ENCODE measurements at regions not wholly inside any gene's neighbourhood (a gene's known extent, or its start where the extent isn't known, plus 50 kb on each side); places are given as distances from the start of the nearest gene placed in this dataset.
A peak's percentile ranks its signal among the peaks of the same experiment; 100 is the strongest.

DNA sequence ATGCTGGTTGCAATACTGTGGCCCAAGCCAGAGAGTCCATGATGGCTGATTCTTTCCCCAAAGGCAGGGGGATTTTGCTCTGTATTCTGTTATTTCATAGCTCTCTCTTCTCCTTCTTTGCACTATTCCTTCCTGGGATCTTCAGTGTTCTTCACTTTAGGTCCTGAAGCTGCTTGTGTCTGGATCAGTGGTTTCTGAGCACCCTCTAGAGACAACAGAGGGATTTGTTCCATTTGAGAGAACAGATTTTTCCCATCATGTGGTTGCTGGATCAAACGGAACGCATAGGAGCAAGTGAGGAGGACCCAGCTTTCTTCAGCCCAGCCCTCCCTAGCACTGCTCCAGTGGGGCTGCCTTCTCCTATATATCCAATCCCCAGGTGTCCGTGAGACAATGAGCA lies 68.7 kb upstream of the SYN3 start:
- ChIA-PET CTCF (ENCODE audit: low intra/inter-chr PET ratio, low total read pairs) (interaction anchor here (0.6 to 1.2 kb wide), 2 partner anchors 109 to 201 kb away, joined by 3 read pairs; no protein-coding TSS in a partner anchor), POLR2A (interaction anchor here (0.6 kb wide), 1 partner anchor 9 kb away, joined by 3 read pairs; no protein-coding TSS in a partner anchor)
- no TSS peak for BruUV-seq (replicated peaks)
- no peaks in the 10 kb centered on the region for H3K9me3 ChIP-seq (ENCODE audit: low read length)
- no peak overlapping the region for H3K9ac ChIP-seq (ENCODE audit: insufficient read depth, low read depth, low read length)
- H3K79me2 ChIP-seq (ENCODE audit: insufficient read depth, low read length) = no peaks in the 10 kb centered on the region
- intact Hi-C loops (cut with micrococcal nuclease; ENCODE audit: unreplicated experiment) = loop anchor here (10.0 kb wide), 1 partner anchor 112 kb away; no protein-coding TSS in a partner anchor
- H3K4me2 ChIP-seq (ENCODE audit: low read depth, low read length) = no peak overlapping the region
- H3K36me3 ChIP-seq (replicated peaks in 1 of 2; ENCODE audit: control insufficient read depth in 1 of 2, insufficient read depth in 2 of 2, low read length in 2 of 2) = no peaks in the 10 kb centered on the region
- FAIRE-seq (no peak), DNase-seq (ENCODE audit: low spot score) (peak; percentile 39), ATAC-seq (peak; percentile 47; the same call in 2 of the 3 replicates)
- H2AFZ ChIP-seq (ENCODE audit: low read length) = no peak overlapping the region
- H3K27me3 ChIP-seq (ENCODE audit: control insufficient read depth in 1 of 2, insufficient read depth in 2 of 2, low read length in 2 of 2) = peaks cover 0 to 33% of the 10 kb centered on the region in 2 experiments; a peak in 4 of 5 replicates
- H3K4me3 ChIP-seq (replicated peaks in 1 of 3; ENCODE audit: insufficient read depth in 1 of 3, low read depth in 2 of 3, low read length in 3 of 3) = no peak overlapping the region
- H3K27ac ChIP-seq (ENCODE audit: extremely low read length, insufficient read depth, low read length) = no peak overlapping the region
- in situ Hi-C loops (cut with HindIII; ENCODE audit: extremely low pct_ligation_motif_present, low pct_unique_long_range_greater_than_20kb) = loop anchor here (5.0 kb wide), 1 partner anchor 115 kb away; no protein-coding TSS in a partner anchor
- peaks cover 18% of the 10 kb centered on the region for H3K4me1 ChIP-seq (ENCODE audit: insufficient read depth, low read length)
- WGBS (ENCODE audit: low lambda C conversion rate) = 0% methylated on average over 3 of the region's 3 CpGs
- H4K20me1 ChIP-seq (ENCODE audit: insufficient read depth, low read length) = no peaks in the 10 kb centered on the region
- TF ChIP-seq RFX1 (IDR thresholded peaks at IDR 0.05) (no peak), ZNF367 (CRISPR knock-in tag; IDR thresholded peaks at IDR 0.05; ENCODE audit: borderline replicate concordance) (no peak), ZNF12 (CRISPR knock-in tag; IDR thresholded peaks at IDR 0.05) (no peak), CTCF (CRISPR knock-in tag; IDR thresholded peaks at IDR 0.05) (peak; percentile 73), ZNF44 (CRISPR knock-in tag; IDR thresholded peaks at IDR 0.05) (no peak), RARG (CRISPR knock-in tag; IDR thresholded peaks at IDR 0.05; ENCODE audit: low read depth) (no peak), KAT7 (CRISPR knock-in tag; IDR thresholded peaks at IDR 0.05; ENCODE audit: borderline replicate concordance) (no peak), ZNF333 (CRISPR knock-in tag; IDR thresholded peaks at IDR 0.05; ENCODE audit: borderline replicate concordance) (no peak), ZNF781 (CRISPR knock-in tag; IDR thresholded peaks at IDR 0.05; ENCODE audit: borderline replicate concordance, not compliant biosample characterization) (no peak), ZNF761 (CRISPR knock-in tag; conservative IDR thresholded peaks at IDR 0.05) (no peak), ZNF740 (CRISPR knock-in tag; IDR thresholded peaks at IDR 0.05) (no peak), SATB2 (CRISPR knock-in tag; IDR thresholded peaks at IDR 0.05) (no peak), NFATC3 (CRISPR knock-in tag; IDR thresholded peaks at IDR 0.05) (no peak), SRSF9 (IDR thresholded peaks at IDR 0.05; ENCODE audit: borderline replicate concordance, insufficient read depth, low read depth, low read length, poor library complexity, severe bottlenecking) (no peak), HCFC1 (IDR thresholded peaks at IDR 0.05; ENCODE audit: low read depth, low read length) (no peak), STAG1 (CRISPR knock-in tag; IDR thresholded peaks at IDR 0.05) (peak; percentile 63), SP2 (CRISPR knock-in tag; IDR thresholded peaks at IDR 0.05) (no peak), SMC3 (IDR thresholded peaks at IDR 0.05; ENCODE audit: low read length) (0 out of 2 replicates have a peak, but pooled peaks have one; percentile 23)
- TF ChIP-seq, protein P1, sequence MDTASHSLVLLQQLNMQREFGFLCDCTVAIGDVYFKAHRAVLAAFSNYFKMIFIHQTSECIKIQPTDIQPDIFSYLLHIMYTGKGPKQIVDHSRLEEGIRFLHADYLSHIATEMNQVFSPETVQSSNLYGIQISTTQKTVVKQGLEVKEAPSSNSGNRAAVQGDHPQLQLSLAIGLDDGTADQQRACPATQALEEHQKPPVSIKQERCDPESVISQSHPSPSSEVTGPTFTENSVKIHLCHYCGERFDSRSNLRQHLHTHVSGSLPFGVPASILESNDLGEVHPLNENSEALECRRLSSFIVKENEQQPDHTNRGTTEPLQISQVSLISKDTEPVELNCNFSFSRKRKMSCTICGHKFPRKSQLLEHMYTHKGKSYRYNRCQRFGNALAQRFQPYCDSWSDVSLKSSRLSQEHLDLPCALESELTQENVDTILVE (CRISPR knock-in tag; IDR thresholded peaks at IDR 0.05) = peak; percentile 33; the same call in 1 of the 2 replicates
- TF ChIP-seq, protein P2, sequence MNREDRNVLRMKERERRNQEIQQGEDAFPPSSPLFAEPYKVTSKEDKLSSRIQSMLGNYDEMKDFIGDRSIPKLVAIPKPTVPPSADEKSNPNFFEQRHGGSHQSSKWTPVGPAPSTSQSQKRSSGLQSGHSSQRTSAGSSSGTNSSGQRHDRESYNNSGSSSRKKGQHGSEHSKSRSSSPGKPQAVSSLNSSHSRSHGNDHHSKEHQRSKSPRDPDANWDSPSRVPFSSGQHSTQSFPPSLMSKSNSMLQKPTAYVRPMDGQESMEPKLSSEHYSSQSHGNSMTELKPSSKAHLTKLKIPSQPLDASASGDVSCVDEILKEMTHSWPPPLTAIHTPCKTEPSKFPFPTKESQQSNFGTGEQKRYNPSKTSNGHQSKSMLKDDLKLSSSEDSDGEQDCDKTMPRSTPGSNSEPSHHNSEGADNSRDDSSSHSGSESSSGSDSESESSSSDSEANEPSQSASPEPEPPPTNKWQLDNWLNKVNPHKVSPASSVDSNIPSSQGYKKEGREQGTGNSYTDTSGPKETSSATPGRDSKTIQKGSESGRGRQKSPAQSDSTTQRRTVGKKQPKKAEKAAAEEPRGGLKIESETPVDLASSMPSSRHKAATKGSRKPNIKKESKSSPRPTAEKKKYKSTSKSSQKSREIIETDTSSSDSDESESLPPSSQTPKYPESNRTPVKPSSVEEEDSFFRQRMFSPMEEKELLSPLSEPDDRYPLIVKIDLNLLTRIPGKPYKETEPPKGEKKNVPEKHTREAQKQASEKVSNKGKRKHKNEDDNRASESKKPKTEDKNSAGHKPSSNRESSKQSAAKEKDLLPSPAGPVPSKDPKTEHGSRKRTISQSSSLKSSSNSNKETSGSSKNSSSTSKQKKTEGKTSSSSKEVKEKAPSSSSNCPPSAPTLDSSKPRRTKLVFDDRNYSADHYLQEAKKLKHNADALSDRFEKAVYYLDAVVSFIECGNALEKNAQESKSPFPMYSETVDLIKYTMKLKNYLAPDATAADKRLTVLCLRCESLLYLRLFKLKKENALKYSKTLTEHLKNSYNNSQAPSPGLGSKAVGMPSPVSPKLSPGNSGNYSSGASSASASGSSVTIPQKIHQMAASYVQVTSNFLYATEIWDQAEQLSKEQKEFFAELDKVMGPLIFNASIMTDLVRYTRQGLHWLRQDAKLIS (CRISPR knock-in tag; IDR thresholded peaks at IDR 0.05) = no peak

Data from HepG2 (cell line).